Hepatocyte (in vitro differentiated cells): ENCODE measurements at regions not wholly inside any gene's neighbourhood (a gene's known extent, or its start where the extent isn't known, plus 50 kb on each side); places are given as distances from the start of the nearest gene placed in this dataset.

ENCODE experiments used
- EZH2 ChIP-seq: fragments of 200-600 bp; sonication (generic); IDR thresholded peaks from 2 replicates; pipeline ENCODE4 v1.6.1; 2016; ENCODE audit warnings: antibody characterized with exemption, mild to moderate bottlenecking, borderline replicate concordance
- EZH2phosphoT487 ChIP-seq: fragments of 200-600 bp; sonication (generic); IDR thresholded peaks from one replicate; pipeline ENCODE4 v1.6.1; 2018; ENCODE audit warnings: antibody characterized with exemption, mild to moderate bottlenecking, low read depth, moderate library complexity; ENCODE audit not compliant: unreplicated experiment, severe bottlenecking
- TF ChIP-seq, protein P1 (sequence below): fragments of 200-600 bp; sonication (generic); IDR thresholded peaks from 2 replicates; pipeline ENCODE4 v1.5.1; 2016; ENCODE audit warnings: antibody characterized with exemption, mild to moderate bottlenecking; ENCODE audit not compliant: poor library complexity

DNA sequence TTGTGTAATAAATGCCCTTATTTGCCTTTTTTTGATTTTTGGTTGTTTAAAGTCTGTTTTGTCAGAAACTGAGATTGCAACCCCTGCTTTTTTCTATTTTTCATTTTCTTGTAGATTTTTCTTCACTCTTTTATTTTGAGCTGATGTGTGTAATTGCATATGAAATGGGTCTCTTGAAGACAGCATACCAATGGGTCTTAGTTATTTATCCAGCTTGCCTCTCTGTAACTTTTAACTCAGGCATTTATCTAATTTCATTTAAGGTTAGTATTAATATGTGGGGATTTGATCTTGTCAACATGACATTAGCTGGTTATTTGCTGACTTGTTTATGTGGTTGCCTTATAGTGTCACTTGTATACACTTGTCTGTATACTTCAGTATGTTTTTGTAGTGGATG is 378.0 kb downstream of the CPXCR1 start:
- TF ChIP-seq, protein P1, sequence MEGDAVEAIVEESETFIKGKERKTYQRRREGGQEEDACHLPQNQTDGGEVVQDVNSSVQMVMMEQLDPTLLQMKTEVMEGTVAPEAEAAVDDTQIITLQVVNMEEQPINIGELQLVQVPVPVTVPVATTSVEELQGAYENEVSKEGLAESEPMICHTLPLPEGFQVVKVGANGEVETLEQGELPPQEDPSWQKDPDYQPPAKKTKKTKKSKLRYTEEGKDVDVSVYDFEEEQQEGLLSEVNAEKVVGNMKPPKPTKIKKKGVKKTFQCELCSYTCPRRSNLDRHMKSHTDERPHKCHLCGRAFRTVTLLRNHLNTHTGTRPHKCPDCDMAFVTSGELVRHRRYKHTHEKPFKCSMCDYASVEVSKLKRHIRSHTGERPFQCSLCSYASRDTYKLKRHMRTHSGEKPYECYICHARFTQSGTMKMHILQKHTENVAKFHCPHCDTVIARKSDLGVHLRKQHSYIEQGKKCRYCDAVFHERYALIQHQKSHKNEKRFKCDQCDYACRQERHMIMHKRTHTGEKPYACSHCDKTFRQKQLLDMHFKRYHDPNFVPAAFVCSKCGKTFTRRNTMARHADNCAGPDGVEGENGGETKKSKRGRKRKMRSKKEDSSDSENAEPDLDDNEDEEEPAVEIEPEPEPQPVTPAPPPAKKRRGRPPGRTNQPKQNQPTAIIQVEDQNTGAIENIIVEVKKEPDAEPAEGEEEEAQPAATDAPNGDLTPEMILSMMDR = no peak
- no peak for TF ChIP-seq EZH2phosphoT487
- no peak for TF ChIP-seq EZH2
